RWPE2 (cell line): ENCODE measurements at regions not wholly inside any gene's neighbourhood (a gene's known extent, or its start where the extent isn't known, plus 50 kb on each side); places are given as distances from the start of the nearest gene placed in this dataset.

Experiments used
- ATAC-seq: fragments of 200-7000 bp; cut with Tn5 transposase; 3 replicates; pipeline ENCODE4 v1.9.1; 2021; ENCODE audit warnings: low read depth
- DNase-seq: peaks from one replicate; pipeline ENCODE4 v3.0.0-alpha.2; 2020; ENCODE audit warnings: low spot score
- H3K27ac ChIP-seq: fragments of 450-650 bp; 2 replicates; pipeline ENCODE4 v1.5.1; 2017; ENCODE audit warnings: mild to moderate bottlenecking; ENCODE audit not compliant: poor library complexity, severe bottlenecking
- H3K27me3 ChIP-seq: fragments of 250-450 bp; sonication (Bioruptor Pico); 2 replicates; pipeline ENCODE4 v1.5.1; 2021; ENCODE audit warnings: mild to moderate bottlenecking, moderate library complexity; ENCODE audit not compliant: insufficient read depth, poor library complexity, severe bottlenecking
- H3K36me3 ChIP-seq: fragments of 250-450 bp; sonication (Bioruptor Pico); 2 replicates; pipeline ENCODE4 v1.5.1; 2020; ENCODE audit warnings: low read depth, mild to moderate bottlenecking, moderate library complexity
- H3K4me1 ChIP-seq: fragments of 250-450 bp; sonication (Bioruptor Pico); 2 replicates; pipeline ENCODE4 v1.5.1; 2021; ENCODE audit warnings: mild to moderate bottlenecking, moderate library complexity; ENCODE audit not compliant: insufficient read depth, poor library complexity, severe bottlenecking
- H3K4me3 ChIP-seq: fragments of 250-450 bp; sonication (Bioruptor Pico); 2 replicates; pipeline ENCODE4 v1.5.1; 2021; ENCODE audit warnings: mild to moderate bottlenecking, moderate library complexity; ENCODE audit not compliant: severe bottlenecking
- H3K9me3 ChIP-seq: fragments of 250-450 bp; sonication (Bioruptor Pico); 2 replicates; pipeline ENCODE4 v1.5.1; 2021; ENCODE audit warnings: mild to moderate bottlenecking, moderate library complexity; ENCODE audit not compliant: severe bottlenecking
- CTCF ChIP-seq: fragments of 450-650 bp; IDR thresholded peaks from one replicate; pipeline ENCODE4 v1.5.1; 2017; ENCODE audit warnings: mild to moderate bottlenecking, moderate library complexity; ENCODE audit not compliant: poor library complexity, severe bottlenecking

- ATAC-seq = no peak
- no peaks in the 10 kb centered on the region for H3K36me3 ChIP-seq
- no peak overlapping the region for H3K4me3 ChIP-seq
- DNase-seq = no peak
- no peaks in the 10 kb centered on the region for H3K9me3 ChIP-seq
- H3K4me1 ChIP-seq = no peaks in the 10 kb centered on the region
- no peaks in the 10 kb centered on the region for H3K27me3 ChIP-seq
- no peak for TF ChIP-seq CTCF
- no peak overlapping the region for H3K27ac ChIP-seq
Measured at GRCh38 chr12:19648591-19648990, 209.3 kb downstream of the AEBP2 start.

- no peak for DNase-seq
- no peak for TF ChIP-seq CTCF
- Histone ChIP-seq H3K27me3 (no peaks in the 10 kb centered on the region), H3K27ac (no peak overlapping the region), H3K4me3 (no peak overlapping the region), H3K36me3 (no peaks in the 10 kb centered on the region), H3K9me3 (no peaks in the 10 kb centered on the region), H3K4me1 (no peaks in the 10 kb centered on the region)
- no peak for ATAC-seq
Measured at GRCh38 chr12:19652386-19652785, 213.1 kb downstream of the AEBP2 start.

GRCh38 chr12:19654650-19655376 lies 215.5 kb downstream of the AEBP2 start:
- Histone ChIP-seq H3K27me3 (no peaks in the 10 kb centered on the region), H3K4me1 (no peaks in the 10 kb centered on the region), H3K27ac (no peak overlapping the region), H3K4me3 (no peak overlapping the region), H3K9me3 (no peaks in the 10 kb centered on the region), H3K36me3 (no peaks in the 10 kb centered on the region)
- TF ChIP-seq CTCF = no peak
- no peak for ATAC-seq
- DNase-seq = no peak

- TF ChIP-seq CTCF = no peak
- Histone ChIP-seq H3K4me1 (no peaks in the 10 kb centered on the region), H3K4me3 (no peak overlapping the region), H3K9me3 (no peaks in the 10 kb centered on the region), H3K36me3 (no peaks in the 10 kb centered on the region), H3K27me3 (no peaks in the 10 kb centered on the region), H3K27ac (no peak overlapping the region)
- DNase-seq (no peak), ATAC-seq (no peak)
Measured at GRCh38 chr12:19657118-19657731, 217.9 kb downstream of the AEBP2 start.

- H3K27ac ChIP-seq = no peak overlapping the region
- no peak for DNase-seq
- no peak for TF ChIP-seq CTCF
Measured at GRCh38 chr12:19657732-19658130, 218.4 kb downstream of the AEBP2 start.

More at GRCh38 chr12:19657732-19658130, 218.4 kb downstream of the AEBP2 start:
- Histone ChIP-seq H3K4me3 (no peak overlapping the region), H3K27me3 (no peaks in the 10 kb centered on the region), H3K36me3 (no peaks in the 10 kb centered on the region), H3K4me1 (no peaks in the 10 kb centered on the region), H3K9me3 (no peaks in the 10 kb centered on the region)
- ATAC-seq = no peak
